Caco-2 (cell line): ENCODE measurements at regions not wholly inside any gene's neighbourhood (a gene's known extent, or its start where the extent isn't known, plus 50 kb on each side); places are given as distances from the start of the nearest gene placed in this dataset.

Experiments
- BruUV-seq: library from RNA; stranded (reverse); fragments of 400-500 nt; replicated peaks from 2 replicates; lab custom pipeline; 2021; lab: Mats Ljungman, UMichigan
- CTCF ChIA-PET: fragments of 300-600 bp; sonication (Branson Sonifier 250); formaldehyde crosslinking; loops from one replicate; lab custom pipeline; 2022; ENCODE audit warnings: antibody characterized with exemption; lab: Charles Lee
- POLR2A ChIA-PET: fragments of 300-600 bp; sonication (Branson Sonifier 250); formaldehyde crosslinking; loops from one replicate; lab custom pipeline; 2022; ENCODE audit warnings: antibody characterized with exemption; lab: Charles Lee
- DNase-seq, 2 experiments: peaks; one replicate each; pipeline versions ENCODE4 v3.0.0 to v3.0.0-alpha.2; 2020 to 2022
- H3K27me3 ChIP-seq: replicated peaks from 2 replicates; pipeline ENCODE4 v1.6.0; 2011; ENCODE audit warnings: low read length; ENCODE audit not compliant: control insufficient read depth, insufficient read depth
- H3K36me3 ChIP-seq: 2 replicates; pipeline ENCODE4 v1.5.1; 2011; ENCODE audit warnings: low read length; ENCODE audit not compliant: control insufficient read depth, insufficient read depth
- H3K4me1 ChIP-seq: fragments of 250-450 bp; sonication (Bioruptor Pico); 2 replicates; pipeline ENCODE4 v1.5.1; 2020; ENCODE audit warnings: mild to moderate bottlenecking
- H3K4me3 ChIP-seq: 2 replicates; pipeline ENCODE4 v1.5.1; 2011; ENCODE audit warnings: low read depth, mild to moderate bottlenecking, control low read depth, low read length
- H3K9me3 ChIP-seq: fragments of 250-450 bp; sonication (Bioruptor Pico); 2 replicates; pipeline ENCODE4 v1.5.1; 2020; ENCODE audit warnings: mild to moderate bottlenecking, moderate library complexity
- H3K27ac Mint-ChIP-seq: one replicate; pipeline ENCODE4 v1.8.0; 2022; ENCODE audit warnings: mixed read lengths; ENCODE audit not compliant: unreplicated experiment
- H3K27me3 Mint-ChIP-seq: one replicate; pipeline ENCODE4 v1.8.0; 2022; ENCODE audit warnings: mixed read lengths; ENCODE audit not compliant: insufficient read depth, unreplicated experiment
- H3K36me3 Mint-ChIP-seq: one replicate; pipeline ENCODE4 v1.8.0; 2022; ENCODE audit warnings: mild to moderate bottlenecking, mixed read lengths; ENCODE audit not compliant: insufficient read depth, unreplicated experiment
- H3K4me1 Mint-ChIP-seq: one replicate; pipeline ENCODE4 v1.8.0; 2022; ENCODE audit warnings: low read depth, mixed read lengths; ENCODE audit not compliant: unreplicated experiment
- H3K4me3 Mint-ChIP-seq: one replicate; pipeline ENCODE4 v1.8.0; 2022; ENCODE audit warnings: mild to moderate bottlenecking, moderate library complexity, mixed read lengths; ENCODE audit not compliant: unreplicated experiment
- H3K9me3 Mint-ChIP-seq: one replicate; pipeline ENCODE4 v1.8.0; 2022; ENCODE audit warnings: mixed read lengths; ENCODE audit not compliant: unreplicated experiment
- intact Hi-C: fragments of 100-400 bp; cut with micrococcal nuclease; formaldehyde crosslinking; loops from one replicate; pipeline ENCODE4 v1.10.0; 2022; ENCODE audit not compliant: unreplicated experiment
- TF ChIP-seq, protein P1 (sequence below), 2 experiments: fragments of 200-600 bp in 1 of 2; IDR thresholded peaks; 1 replicate in 1 of 2; 2 replicates in 1 of 2; pipeline versions ENCODE4 v1.5.1 to v1.8.0; 2011 to 2022; ENCODE audit warnings: antibody characterized with exemption in 1 of 2, control low read depth in 1 of 2, inconsistent platforms in 1 of 2, low read depth in 1 of 2, low read length in 1 of 2, mild to moderate bottlenecking in 1 of 2, moderate library complexity in 1 of 2; ENCODE audit not compliant: insufficient read depth in 1 of 2, severe bottlenecking in 1 of 2, unreplicated experiment in 1 of 2

DNA sequence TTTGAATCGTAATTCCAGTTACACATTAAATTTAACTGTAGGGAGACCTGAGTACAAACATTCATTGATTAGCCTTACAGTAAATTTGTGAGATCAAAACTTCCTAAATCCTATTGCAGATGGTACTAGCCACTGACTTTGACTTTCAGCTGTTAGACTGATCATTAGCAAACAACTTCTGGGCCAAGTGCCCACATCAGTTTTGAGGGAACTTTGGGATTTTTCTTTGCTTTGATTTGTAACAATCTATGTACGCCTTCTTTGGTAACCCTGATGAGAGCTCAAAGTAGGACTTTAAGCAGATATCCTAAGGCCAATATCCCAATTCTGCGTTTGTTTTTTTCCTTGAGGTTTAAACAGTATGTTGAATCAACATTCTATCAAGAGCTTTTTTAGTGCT, 131.5 kb downstream of the DLEU7 start:
- H3K4me3 ChIP-seq, result no peak overlapping the region
- BruUV-seq, result no TSS peak
- Mint-ChIP-seq H3K27me3 (no peaks in the 10 kb centered on the region), H3K4me3 (no peak overlapping the region), H3K36me3 (no peaks in the 10 kb centered on the region), H3K4me1 (no peaks in the 10 kb centered on the region), H3K27ac (no peak overlapping the region), H3K9me3 (no peaks in the 10 kb centered on the region)
- H3K4me1 ChIP-seq, result no peaks in the 10 kb centered on the region
- intact Hi-C loops, result no loop called here
- ChIA-PET CTCF (no interaction called here), POLR2A (no interaction called here)
- TF ChIP-seq, protein P1, sequence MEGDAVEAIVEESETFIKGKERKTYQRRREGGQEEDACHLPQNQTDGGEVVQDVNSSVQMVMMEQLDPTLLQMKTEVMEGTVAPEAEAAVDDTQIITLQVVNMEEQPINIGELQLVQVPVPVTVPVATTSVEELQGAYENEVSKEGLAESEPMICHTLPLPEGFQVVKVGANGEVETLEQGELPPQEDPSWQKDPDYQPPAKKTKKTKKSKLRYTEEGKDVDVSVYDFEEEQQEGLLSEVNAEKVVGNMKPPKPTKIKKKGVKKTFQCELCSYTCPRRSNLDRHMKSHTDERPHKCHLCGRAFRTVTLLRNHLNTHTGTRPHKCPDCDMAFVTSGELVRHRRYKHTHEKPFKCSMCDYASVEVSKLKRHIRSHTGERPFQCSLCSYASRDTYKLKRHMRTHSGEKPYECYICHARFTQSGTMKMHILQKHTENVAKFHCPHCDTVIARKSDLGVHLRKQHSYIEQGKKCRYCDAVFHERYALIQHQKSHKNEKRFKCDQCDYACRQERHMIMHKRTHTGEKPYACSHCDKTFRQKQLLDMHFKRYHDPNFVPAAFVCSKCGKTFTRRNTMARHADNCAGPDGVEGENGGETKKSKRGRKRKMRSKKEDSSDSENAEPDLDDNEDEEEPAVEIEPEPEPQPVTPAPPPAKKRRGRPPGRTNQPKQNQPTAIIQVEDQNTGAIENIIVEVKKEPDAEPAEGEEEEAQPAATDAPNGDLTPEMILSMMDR (IDR thresholded peaks at IDR 0.05; ENCODE audit: insufficient read depth in 1 of 2, low read depth in 1 of 2, low read length in 1 of 2, severe bottlenecking in 1 of 2, unreplicated experiment in 1 of 2), result no peak
- no peaks in the 10 kb centered on the region for H3K27me3 ChIP-seq
- peaks cover 1% of the 10 kb centered on the region; the same call in 1 of the 2 replicates for H3K36me3 ChIP-seq
- no peak for DNase-seq
- no peaks in the 10 kb centered on the region for H3K9me3 ChIP-seq

DNA sequence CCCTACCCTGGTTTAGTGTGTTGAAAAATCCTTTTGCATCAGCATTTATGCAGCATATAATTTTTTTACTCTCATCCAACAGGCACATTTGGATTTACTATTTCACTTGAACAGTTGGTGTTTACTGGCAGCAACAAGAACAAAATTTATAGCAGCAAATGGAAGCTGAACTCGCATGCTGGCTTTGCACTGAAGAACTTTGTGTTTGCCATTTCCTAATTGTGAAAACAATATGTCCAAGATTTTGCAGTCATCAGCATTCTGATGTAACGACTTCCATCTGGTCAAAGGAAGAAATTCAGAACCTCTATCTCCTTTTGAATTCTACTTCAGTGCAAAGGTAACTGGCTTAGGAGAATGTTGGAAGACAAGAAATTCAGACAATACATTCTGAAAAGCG, 131.0 kb downstream of the DLEU7 start:
- Mint-ChIP-seq H3K27me3 (no peaks in the 10 kb centered on the region), H3K4me3 (no peak overlapping the region), H3K27ac (no peak overlapping the region), H3K36me3 (no peaks in the 10 kb centered on the region), H3K9me3 (no peaks in the 10 kb centered on the region), H3K4me1 (no peaks in the 10 kb centered on the region)
- TF ChIP-seq, protein P1 (IDR thresholded peaks at IDR 0.05; ENCODE audit: insufficient read depth in 1 of 2, low read depth in 1 of 2, low read length in 1 of 2, severe bottlenecking in 1 of 2, unreplicated experiment in 1 of 2), result no peak
- BruUV-seq, result no TSS peak
- DNase-seq, result no peak
- H3K4me1 ChIP-seq, result no peaks in the 10 kb centered on the region
- peaks cover 1% of the 10 kb centered on the region; the same call in 1 of the 2 replicates for H3K36me3 ChIP-seq
- no peak overlapping the region for H3K4me3 ChIP-seq
- H3K27me3 ChIP-seq, result no peaks in the 10 kb centered on the region
- intact Hi-C loops, result no loop called here
- no peaks in the 10 kb centered on the region for H3K9me3 ChIP-seq
- ChIA-PET POLR2A (no interaction called here), CTCF (no interaction called here)

DNA sequence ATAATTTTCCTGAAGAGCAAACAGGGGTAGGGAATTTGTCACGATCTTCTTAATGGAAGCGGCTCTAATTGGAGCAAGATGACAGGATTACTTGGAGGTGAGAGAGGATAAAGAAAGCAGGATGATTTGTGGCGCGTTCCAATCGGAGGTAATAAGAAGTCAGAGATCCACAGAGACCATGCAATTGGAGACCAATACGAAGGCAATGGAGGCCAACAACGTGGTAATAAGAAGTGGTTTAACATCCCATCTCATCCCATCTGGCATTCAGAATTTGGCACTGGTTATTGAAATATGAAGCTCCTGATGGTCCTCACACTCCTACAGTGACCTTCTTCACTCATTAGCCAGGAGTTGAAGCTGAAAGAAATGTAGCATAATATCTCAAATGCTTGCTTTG, 130.6 kb downstream of the DLEU7 start:
- POLR2A ChIA-PET, result no interaction called here

More for the DNA sequence above, 130.6 kb downstream of the DLEU7 start:
- Histone ChIP-seq H3K27me3 (no peaks in the 10 kb centered on the region), H3K36me3 (peaks cover 1% of the 10 kb centered on the region; the same call in 1 of the 2 replicates), H3K4me1 (no peaks in the 10 kb centered on the region), H3K9me3 (no peaks in the 10 kb centered on the region), H3K4me3 (no peak overlapping the region)
- H3K27ac Mint-ChIP-seq, result no peak overlapping the region
- no peak overlapping the region for H3K4me3 Mint-ChIP-seq
- no peaks in the 10 kb centered on the region for H3K9me3 Mint-ChIP-seq
- intact Hi-C loops, result no loop called here
- H3K4me1 Mint-ChIP-seq, result no peaks in the 10 kb centered on the region
- TF ChIP-seq, protein P1 (IDR thresholded peaks at IDR 0.05; ENCODE audit: insufficient read depth in 1 of 2, low read depth in 1 of 2, low read length in 1 of 2, severe bottlenecking in 1 of 2, unreplicated experiment in 1 of 2), result no peak
- DNase-seq, result no peak
- CTCF ChIA-PET, result no interaction called here
- H3K27me3 Mint-ChIP-seq, result no peaks in the 10 kb centered on the region
- no TSS peak for BruUV-seq
- no peaks in the 10 kb centered on the region for H3K36me3 Mint-ChIP-seq
